ENCODE measurements at regions not wholly inside any gene's neighbourhood (a gene's known extent, or its start where the extent isn't known, plus 50 kb on each side); places are given as distances from the start of the nearest gene placed in this dataset.
"Not testable (repeated sequence)": the region's sequence is repeated elsewhere in the genome, so short reads cannot be mapped to it uniquely, and the experiment has no call there.

- not testable (repeated sequence) for TF ChIP-seq CTCF (IDR thresholded peaks at IDR 0.05; ENCODE audit: low read depth, low read length, missing input control); ATF3 (IDR thresholded peaks at IDR 0.05); TAF1 (conservative IDR thresholded peaks at IDR 0.05); RAD21 (IDR thresholded peaks at IDR 0.05); YY1 (IDR thresholded peaks at IDR 0.05); JUND (IDR thresholded peaks at IDR 0.05)
Observed at GRCh38 chr7:156517858-156518257, 122.7 kb upstream of the RNF32 start.
